Smooth muscle cell of the brain vasculature (primary cell): ENCODE measurements at regions not wholly inside any gene's neighbourhood (a gene's known extent, or its start where the extent isn't known, plus 50 kb on each side); places are given as distances from the start of the nearest gene placed in this dataset.

Source experiments
- DNase-seq: peaks from one replicate; pipeline ENCODE4 v3.0.0-alpha.2; 2012; ENCODE audit warnings: low read depth, low spot score

DNA sequence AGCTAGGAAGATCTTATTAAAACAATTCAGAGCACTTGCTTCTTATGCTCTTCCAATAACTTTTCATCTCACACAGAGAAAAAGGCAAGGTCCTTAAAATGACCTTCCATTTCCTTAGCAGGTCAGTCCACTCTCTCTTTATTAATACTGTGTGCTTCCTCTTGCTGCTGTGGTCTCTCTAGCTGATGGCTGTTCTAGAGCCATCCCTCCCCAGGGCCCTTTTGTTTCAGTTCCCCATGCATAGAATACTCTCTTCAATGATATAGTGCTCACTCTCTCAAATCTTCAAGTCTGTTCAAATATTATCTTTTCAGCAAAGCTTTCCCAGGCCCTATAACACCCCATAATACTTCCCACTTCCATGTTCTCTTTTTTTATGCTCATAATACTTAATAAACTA is 469.3 kb downstream of the METTL4 start:
- DNase-seq = no peak

DNA sequence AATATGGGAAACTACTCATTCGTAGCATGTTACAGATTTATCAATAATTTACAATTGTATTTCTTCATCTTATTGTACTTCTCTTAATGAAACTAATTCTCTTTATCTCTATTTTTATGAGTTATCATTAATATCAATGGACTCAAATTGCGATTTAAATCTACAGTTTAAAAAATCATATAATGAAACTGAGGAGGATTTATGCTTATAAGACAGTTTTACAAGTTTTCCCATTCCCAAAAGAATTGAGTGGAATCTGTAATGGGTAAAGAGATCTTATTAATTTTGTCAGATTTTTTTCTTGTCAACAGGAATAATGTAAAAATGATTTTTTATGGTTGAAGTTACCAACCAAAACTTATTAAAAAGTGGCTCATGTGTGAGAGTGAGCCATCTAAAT is 468.0 kb downstream of the METTL4 start:
- DNase-seq = no peak

DNA sequence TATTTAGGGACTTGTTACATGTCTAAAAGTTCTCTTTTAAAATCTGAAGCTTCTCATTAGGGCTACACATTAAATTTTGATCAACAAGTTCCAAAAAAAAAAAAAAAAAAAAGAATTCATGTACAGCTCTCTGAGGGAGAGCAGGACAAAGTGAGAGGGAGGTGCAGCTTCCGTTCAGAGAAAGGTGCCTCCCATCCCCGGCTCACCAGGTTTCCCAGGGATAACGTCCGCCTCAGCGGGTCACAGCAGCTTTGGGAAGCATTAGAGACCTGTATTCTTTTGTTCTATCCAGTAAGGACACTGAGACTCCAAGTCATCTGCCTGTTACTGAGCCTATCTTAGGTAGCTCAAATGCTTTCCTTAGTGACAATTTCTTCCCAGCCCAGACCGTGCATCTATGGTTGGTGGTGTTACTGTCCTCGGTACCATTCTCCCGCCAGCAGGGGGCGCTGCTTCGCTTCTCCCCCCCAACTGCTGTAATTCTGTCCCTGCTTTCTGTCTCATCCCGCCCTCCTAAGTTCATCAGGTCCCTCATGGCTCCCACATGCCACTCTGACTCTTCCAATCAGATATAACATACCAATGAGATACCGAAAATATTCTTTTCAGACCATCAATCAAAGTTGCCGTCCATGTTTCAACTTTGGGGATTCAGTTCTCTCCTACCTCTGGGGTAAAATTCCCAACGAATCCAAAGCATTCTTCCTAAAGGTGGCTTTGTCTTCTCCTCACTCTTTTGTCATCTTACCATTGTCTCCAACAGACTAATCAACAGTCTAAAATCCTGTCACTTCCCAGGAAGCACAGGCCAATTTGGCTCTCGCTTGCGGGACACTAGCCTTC is 466.5 kb downstream of the METTL4 start:
- no peak for DNase-seq

DNA sequence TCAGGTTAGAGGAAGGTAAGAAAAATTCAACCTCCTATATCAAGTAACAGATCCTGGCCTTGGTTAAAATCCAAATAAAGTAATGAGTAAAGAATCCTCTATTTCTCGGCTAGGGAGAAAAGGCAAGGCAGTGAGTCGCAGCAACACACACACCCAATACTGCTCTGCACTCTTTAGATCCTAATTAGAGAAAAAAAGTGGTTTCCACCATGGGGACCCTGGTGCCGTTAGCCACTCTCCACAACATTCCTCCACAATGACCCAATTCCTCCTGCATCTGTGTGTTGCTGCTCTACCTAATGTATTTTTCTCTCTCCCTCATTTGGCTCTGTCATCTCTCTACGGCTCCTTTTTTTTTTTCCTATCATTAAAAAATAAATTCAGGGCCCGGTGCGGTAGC is 462.7 kb downstream of the METTL4 start:
- no peak for DNase-seq

DNA sequence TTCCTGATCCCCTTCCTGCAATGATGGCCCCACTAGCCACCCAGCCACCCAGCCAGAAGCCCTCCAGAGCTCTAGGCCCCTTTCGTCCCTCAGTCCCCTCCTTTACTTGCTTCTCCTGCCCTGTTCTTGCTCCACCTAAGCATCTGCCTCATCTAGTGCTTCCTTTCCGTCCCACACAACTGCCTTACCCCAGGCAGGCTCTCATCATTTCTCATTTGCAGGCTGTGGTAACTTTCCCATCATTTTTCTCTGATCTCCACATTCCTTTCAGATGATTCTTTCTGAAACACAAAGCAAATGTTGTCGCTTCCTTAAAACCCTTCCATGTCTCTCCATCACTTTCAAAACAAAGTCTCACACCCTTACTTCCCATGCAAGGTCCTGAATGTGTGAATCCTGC is 459.8 kb downstream of the METTL4 start:
- no peak for DNase-seq

DNA sequence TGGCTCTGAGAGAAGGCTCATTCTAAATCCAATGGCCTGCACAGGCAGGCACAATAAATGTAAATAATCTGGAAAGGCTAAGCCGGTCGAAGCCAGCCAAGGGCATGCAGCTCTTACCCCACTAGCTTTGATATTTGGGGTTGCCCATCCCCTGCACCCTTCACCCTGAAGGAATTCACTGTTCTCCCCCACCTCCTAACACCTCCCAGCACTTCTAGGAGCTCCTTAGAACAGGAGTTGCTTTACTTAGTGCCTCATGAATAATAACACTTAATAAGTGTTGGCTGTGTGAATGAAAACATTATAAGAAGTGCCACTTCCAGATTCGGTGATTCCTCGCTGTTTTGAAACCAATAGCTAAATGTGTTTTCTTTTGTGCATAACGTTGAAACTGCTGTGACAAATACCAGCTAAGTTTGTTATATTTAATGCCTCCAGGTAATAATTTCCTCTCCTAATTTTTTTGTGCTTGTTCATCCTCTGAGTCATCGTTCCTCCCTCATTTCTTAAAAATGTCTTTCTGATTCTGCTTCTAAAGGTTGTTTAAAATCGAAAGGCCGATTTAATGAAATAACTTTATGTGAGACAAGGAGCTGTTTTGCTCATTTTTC is 458.8 kb downstream of the METTL4 start:
- DNase-seq = no peak

DNA sequence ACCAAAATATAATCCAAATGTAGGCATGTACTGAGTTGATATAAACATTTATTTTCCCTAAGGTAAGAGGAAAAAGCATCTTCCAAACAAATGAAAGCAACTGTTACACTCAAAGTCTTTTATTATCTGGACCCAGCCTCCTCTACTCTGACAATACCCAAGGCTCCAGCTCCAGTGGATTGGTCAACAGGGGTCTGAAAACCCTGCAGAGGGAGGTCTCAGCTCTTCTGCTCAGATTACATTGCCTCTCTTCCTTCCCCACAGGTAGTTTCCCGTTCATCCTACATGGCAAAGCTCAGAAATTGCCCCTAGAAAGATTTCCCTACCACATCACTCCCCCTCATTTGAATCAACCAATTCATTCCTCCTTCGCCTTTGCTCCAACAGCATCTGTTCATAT is 457.0 kb downstream of the METTL4 start:
- DNase-seq = no peak

DNA sequence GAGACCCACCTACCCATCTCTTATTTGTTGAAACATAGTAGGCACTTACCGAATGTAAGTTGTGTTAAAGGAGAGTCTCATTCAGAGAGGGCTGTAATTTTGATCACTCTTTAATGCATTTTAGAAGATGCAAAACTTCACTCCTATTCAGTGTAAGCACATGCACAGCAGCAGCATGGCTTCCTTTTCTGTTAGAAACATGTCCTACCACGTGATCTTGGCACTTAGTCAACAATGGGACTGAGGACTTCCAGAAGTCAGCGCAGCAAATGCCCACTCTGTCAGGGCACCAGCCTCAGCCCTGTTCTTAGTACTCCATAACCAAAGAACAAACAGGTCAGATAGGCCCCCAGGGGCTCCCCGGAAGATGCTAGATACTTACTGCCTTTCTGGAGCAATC is 456.5 kb downstream of the METTL4 start:
- no peak for DNase-seq

DNA sequence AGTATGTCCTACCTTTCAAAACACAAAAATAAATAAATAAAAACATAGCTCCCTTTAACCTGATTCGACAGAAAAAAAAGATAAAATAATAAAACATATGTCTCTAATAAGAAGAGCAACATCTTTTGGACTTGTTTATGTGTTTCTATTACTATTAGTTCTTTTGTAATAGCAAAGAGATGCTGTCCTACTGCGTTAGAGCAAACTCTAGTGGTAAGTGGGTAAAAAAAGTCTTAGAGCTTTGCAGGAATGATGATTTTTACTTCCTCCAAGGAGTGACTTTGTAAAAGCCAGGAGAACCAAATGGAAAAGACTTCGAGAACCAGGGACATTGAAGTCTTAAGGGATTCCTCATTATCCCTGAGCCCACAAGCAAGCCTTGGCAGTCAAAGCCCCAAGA is 450.1 kb downstream of the METTL4 start:
- no peak for DNase-seq

DNA sequence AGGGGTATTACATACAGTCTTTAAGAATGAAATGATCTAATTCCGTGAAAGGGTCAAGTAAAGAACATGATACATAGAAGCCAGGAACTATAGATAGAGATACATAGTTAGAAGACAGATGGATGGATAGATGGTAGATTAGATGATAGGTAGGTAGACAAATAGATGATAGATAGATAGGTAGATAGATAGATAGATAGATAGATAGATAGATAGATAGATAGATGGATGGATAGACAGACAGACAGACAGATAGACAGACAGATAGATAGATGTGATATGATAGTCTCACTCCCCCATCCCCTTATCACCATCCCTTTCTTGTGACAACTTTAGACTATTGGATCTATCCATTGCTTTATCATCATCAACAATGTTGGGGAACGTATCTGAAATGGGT is 448.2 kb downstream of the METTL4 start:
- DNase-seq = no peak

DNA sequence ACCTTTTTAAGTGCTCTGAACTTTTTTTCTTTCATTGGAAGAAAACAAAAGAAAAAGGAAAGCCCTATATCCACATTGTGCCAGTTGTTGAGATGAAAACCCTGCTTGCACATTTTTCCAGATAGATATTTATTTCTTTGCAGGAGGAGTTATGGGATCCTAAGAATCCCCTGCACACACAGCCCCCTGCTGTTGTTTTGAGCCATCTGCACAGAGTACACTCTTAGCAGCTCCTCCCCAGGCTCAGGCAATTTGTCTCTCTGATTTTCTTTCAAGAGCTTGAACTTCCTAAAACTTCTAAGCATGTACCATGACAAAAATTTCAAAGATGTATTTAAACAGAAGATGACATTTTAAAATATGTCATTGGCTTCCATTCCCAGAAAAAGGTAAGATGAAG is 436.9 kb downstream of the METTL4 start:
- no peak for DNase-seq

DNA sequence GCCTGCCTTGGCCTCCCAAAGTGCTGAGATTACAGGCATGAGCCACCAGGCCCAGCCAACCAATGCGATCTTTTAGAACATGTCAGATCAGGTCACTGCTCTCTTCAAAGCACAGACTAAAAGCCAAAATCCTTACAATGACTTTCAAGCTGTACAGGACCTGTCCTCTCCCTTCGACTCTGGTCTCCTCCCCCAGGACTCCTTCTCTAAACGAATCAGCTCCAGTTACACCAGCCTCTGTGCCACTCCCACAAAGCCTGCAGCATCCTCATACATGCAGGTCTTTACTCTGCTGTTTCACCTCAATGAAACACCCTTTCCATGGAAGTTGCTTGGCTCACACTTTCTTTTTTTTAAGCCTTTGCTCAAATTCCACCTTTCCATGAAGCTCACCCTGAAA is 436.0 kb downstream of the METTL4 start:
- DNase-seq = no peak

DNA sequence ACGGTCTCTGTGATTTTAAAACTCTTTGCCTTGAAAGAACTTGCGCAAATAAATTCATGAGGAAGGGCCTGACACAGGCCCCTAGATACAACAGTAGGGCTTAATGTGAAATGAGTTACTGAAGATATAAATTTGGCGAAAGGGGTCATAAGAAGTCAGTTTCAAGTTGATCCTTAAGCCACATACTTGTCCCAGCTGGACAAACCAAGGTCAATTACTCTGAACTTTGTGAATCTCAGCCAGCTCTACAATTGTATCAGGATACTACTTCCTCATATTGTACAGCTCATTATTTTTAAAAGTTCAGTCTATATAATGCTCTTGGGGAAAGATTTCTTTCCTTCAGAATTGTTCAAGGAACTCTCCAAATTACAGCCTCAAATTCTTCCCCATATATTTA is 432.8 kb downstream of the METTL4 start:
- no peak for DNase-seq

DNA sequence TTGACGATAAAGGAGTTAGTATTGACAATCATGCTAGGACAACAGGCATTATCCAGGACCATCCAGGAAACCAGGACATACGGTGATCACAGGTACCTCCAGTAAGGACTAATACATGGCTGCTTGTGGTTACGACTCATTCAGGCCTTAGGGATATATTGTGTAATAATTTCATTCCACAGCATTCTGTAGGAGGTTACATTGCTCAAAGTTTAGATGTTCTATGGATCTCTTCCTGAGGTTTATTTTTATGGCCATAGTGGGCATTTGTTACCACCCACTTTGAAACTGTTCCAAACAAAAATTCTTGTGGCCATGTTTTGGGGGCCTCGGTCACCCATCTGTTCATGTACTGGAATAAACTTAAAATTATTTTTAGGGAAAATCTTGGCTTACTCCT is 431.6 kb downstream of the METTL4 start:
- DNase-seq = no peak

DNA sequence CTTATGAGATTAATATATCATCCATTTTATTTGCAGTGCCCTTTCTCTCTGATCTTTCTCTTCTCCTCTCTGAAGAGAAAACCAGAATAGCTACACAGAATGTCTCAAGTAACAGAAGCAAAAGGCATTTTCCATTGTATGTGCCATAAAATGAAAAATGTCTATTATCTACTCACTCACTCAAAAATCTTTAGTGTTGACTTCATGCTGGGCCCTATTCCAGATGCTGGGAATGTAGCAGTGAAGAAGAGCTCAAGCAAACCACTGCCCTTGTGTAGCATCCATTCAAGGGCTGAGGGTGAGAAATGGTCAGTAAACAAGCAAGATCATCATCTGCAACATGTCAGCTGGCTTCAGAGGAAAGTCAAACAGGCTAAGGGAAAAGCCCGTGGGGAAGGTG is 427.7 kb downstream of the METTL4 start:
- no peak for DNase-seq

DNA sequence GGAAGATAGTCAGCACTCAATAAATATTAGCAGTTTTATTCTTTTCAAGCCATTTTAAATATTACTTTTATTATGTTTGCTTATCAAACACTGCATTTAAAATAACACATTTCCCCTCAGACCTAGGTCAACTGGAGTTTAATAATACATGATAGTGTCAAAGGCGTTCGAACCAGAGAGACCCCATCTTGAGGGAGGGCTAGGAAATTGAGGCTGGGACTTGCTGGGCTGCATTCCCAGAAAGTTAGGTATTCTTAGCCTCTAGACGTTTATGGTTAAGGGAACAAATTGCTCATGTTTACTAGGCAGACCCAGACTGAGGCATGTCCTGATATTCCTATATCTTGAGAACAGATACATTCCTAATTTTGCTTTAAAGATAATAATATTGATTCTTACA is 426.5 kb downstream of the METTL4 start:
- no peak for DNase-seq

DNA sequence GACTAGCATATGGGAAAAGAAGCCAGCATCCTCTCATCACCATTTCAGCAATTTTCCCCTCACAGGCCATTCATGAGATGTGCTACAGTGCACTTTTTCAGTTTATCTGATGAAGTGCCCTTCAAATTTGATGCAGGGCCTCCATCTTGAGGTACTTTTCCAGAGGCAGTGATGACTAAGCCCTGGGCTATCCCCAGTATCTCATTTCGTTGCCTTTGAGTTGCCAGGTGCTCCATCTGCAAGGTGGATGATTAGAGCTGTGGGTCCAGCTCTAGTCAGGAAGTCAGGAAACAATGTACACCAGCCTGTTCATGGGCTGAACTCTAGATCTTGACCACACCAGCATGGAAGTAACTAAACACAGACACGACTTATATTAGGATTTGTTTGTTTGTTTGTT is 425.2 kb downstream of the METTL4 start:
- no peak for DNase-seq

DNA sequence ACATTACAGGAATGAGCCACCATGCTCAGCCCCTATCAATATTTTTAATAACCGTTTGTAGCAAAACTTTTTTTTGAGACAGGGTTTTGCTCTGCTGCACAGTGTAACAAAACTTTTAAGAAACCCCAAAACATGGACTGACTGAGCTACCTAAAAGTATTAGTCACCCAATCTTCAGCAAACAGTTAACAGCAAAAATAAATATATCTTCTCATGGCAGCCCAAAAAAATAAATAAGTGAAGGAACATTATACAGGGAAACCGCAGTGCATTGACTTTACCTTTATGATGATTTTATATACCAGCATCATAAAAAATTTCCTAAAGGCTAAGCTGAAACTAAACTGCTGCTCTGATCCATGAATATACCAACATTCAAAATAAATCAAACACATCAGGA is 424.6 kb downstream of the METTL4 start:
- DNase-seq = no peak

DNA sequence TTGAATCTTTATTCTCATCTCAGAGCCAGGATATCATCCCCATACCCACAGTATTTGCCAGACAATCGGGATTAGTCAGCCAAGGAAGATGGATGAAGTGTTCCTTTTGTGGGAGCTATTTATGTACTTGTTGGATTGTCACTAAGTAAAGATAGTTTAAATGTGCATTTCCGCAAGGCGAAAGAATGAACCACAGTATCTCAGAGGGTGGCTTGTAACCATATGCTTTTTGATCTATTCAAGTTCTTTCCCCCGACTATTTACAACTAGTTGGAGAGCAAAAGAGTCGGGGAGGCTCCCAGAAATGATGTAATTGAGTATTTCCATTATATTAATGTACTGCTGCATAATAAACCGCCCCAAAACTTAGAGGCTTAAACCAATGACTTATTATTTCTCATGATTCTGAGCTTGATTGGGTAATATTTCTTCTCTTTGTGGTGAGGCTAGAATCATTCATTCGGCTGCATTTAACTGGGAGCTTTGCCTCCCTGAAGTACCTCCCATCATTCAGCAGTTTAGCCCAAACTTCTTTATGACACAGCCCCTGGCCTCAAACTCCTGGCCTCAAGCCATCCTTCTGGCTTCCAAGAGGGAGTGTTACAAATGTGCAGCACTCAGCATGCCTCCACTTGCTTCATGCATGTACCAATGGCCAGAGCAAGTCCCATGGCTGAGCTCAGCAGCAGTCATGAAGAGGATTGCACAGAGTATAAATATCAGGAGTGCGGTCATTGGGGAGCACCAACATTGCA is 423.7 kb downstream of the METTL4 start:
- DNase-seq = no peak

DNA sequence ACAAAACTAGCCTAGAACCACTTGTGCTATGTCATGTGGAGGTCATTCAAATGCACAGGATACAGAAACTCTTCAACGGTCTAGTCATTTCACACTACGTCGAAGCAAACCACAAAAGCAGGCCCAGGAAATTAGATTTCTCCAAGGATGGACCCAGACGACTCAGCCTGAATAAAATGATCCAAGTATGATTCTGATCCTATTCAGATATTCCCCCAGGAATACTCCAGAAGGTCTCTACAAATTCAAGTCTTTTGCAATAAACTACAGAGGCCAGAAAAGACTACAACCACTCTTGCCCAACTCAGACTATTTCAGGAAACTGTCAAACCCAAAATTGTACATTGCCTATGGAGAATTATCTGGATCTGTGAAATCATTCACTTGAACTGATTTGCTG is 422.5 kb downstream of the METTL4 start:
- no peak for DNase-seq

DNA sequence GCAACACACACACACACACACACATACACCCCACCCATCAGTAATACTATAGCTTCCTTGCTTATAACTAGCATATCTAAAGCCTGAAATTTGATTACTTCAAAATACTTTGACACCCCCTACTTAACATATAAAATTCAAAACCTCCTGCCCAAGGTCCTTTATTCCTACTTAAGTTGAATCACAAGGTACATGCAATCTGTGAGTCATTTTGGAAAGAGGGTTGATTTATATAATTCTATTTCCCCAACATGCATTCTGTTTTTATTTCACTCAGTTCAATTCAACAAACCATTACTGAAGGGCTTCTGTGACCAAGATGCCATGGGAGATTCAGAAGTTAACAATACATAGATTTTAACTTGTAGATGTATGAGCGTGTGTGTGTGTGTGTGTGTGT is 420.7 kb downstream of the METTL4 start:
- no peak for DNase-seq

DNA sequence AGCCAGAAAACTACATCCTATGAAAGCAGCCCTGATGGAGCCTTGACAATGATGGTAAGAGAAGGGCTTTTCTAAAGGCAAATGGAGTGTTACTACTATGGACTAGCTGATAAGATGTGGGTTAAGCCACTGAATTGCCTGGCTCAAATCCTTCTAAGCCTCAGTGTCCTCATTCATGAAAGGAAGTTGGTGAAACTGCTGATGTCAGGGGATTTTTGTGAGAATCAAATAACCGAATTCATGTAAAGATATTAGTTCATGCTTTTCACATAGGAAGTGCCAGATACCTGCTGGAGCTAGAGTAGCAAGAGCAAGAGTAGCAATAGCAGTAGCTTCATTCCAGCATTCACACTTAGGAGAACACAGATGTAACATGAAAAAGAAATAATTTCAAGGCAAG is 417.0 kb downstream of the METTL4 start:
- no peak for DNase-seq
